GM12878 (cell line): ENCODE measurements at regions not wholly inside any gene's neighbourhood (a gene's known extent, or its start where the extent isn't known, plus 50 kb on each side); places are given as distances from the start of the nearest gene placed in this dataset.

Experiments
- CBX5 ChIP-seq: sonication (generic); IDR thresholded peaks from 2 replicates; pipeline ENCODE4 v1.6.1; 2016; ENCODE audit warnings: low read depth, moderate library complexity, mild to moderate bottlenecking, inconsistent platforms
- CEBPZ ChIP-seq: fragments of 150-350 bp; IDR thresholded peaks from 2 replicates; pipeline ENCODE4 v1.6.1; 2016; ENCODE audit warnings: low read depth, low read length
- CHD2 ChIP-seq: IDR thresholded peaks from 2 replicates; pipeline ENCODE4 v1.6.1; 2011; ENCODE audit warnings: low read depth, low read length, improper control_type of control experiment, borderline replicate concordance
- CUX1 ChIP-seq: IDR thresholded peaks from 2 replicates; pipeline ENCODE4 v1.6.1; 2012; ENCODE audit warnings: improper control_type of control experiment, low read depth, low read length; ENCODE audit not compliant: insufficient replicate concordance
- MAX ChIP-seq: IDR thresholded peaks from 2 replicates; pipeline ENCODE4 v1.6.1; 2012; ENCODE audit warnings: low read depth, low read length, improper control_type of control experiment
- RUNX3 ChIP-seq: IDR thresholded peaks from 2 replicates; pipeline ENCODE4 v1.6.1; 2012; ENCODE audit warnings: low read length, inconsistent platforms
- TBL1XR1 ChIP-seq: IDR thresholded peaks from 2 replicates; pipeline ENCODE4 v1.6.1; 2012; ENCODE audit warnings: low read depth, low read length, improper control_type of control experiment
- TCF3 ChIP-seq: IDR thresholded peaks from 2 replicates; pipeline ENCODE4 v1.6.1; 2012; ENCODE audit warnings: low read depth, mild to moderate bottlenecking, low read length, borderline replicate concordance; ENCODE audit not compliant: insufficient read depth
- USF2 ChIP-seq: IDR thresholded peaks from 2 replicates; pipeline ENCODE4 v1.6.1; 2011; ENCODE audit warnings: low read depth, low read length, improper control_type of control experiment, borderline replicate concordance
- YY1 ChIP-seq: IDR thresholded peaks from 2 replicates; pipeline ENCODE4 v1.6.1; 2011; ENCODE audit warnings: low read depth, mild to moderate bottlenecking, low read length
- ZBED1 ChIP-seq: IDR thresholded peaks from 2 replicates; pipeline ENCODE4 v1.6.1; 2016; ENCODE audit warnings: borderline replicate concordance
- ZNF207 ChIP-seq: fragments of 450-650 bp; IDR thresholded peaks from 2 replicates; pipeline ENCODE4 v1.6.1; 2014; ENCODE audit warnings: antibody characterized with exemption, mild to moderate bottlenecking, borderline replicate concordance

GRCh38 chr3:176584413-176585176 lies 612.7 kb downstream of the TBL1XR1 start (continued):
- TF ChIP-seq CEBPZ (no peak), TBL1XR1 (no peak), YY1 (no peak), CHD2 (no peak), RUNX3 (no peak), USF2 (no peak), MAX (no peak), ZBED1 (no peak), CUX1 (no peak), TCF3 (no peak), CBX5 (no peak), ZNF207 (no peak)
